ENCODE measurements at regions not wholly inside any gene's neighbourhood (a gene's known extent, or its start where the extent isn't known, plus 50 kb on each side); places are given as distances from the start of the nearest gene placed in this dataset.

- TF ChIP-seq CTCF (IDR thresholded peaks at IDR 0.05) (no peak), EP300 (IDR thresholded peaks at IDR 0.05) (no peak), POLR2A (IDR thresholded peaks at IDR 0.05) (no peak)
Observed at GRCh38 chr7:91660734-91661356, 219.7 kb downstream of the MTERF1 start.
